Dedifferentiated amniotic fluid mesenchymal stem cell (primary cell): ENCODE measurements at regions not wholly inside any gene's neighbourhood (a gene's known extent, or its start where the extent isn't known, plus 50 kb on each side); places are given as distances from the start of the nearest gene placed in this dataset.

ENCODE experiments used
- DNase-seq: peaks from one replicate; pipeline ENCODE4 v3.0.0-alpha.2; 2016; ENCODE audit errors: extremely low spot score

GRCh38 chr12:126383506-126383905 is 1318.3 kb downstream of the AACS start:
- no peak for DNase-seq

GRCh38 chr12:126384026-126384564 is 1318.9 kb downstream of the AACS start:
- DNase-seq: no peak

GRCh38 chr12:126385785-126386184 is 1320.5 kb downstream of the AACS start:
- DNase-seq: no peak

GRCh38 chr12:126389220-126389841 is 1324.1 kb downstream of the AACS start:
- DNase-seq: no peak

- no peak for DNase-seq
These were observed 1324.7 kb downstream of the AACS start for GRCh38 chr12:126389961-126390360.

GRCh38 chr12:126390969-126391566 is 1325.8 kb downstream of the AACS start:
- DNase-seq: no peak

- no peak for DNase-seq
These were observed 1331.3 kb downstream of the AACS start for GRCh38 chr12:126396536-126396935.

GRCh38 chr12:126397071-126397581 is 1331.9 kb downstream of the AACS start:
- no peak for DNase-seq

GRCh38 chr12:126397660-126398059 is 1332.4 kb downstream of the AACS start:
- DNase-seq: no peak

GRCh38 chr12:126400831-126401230 is 1335.6 kb downstream of the AACS start:
- no peak for DNase-seq

GRCh38 chr12:126404293-126404881 is 1339.2 kb downstream of the AACS start:
- DNase-seq: no peak

- no peak for DNase-seq
These were observed 1353.2 kb downstream of the AACS start for GRCh38 chr12:126418400-126418799.

GRCh38 chr12:126419131-126419530 is 1353.9 kb downstream of the AACS start:
- DNase-seq: no peak

- DNase-seq: no peak
These were observed 1359.5 kb downstream of the AACS start for GRCh38 chr12:126424696-126425095.

- no peak for DNase-seq
These were observed 1360.0 kb downstream of the AACS start for GRCh38 chr12:126425264-126425663.

GRCh38 chr12:126428769-126429168 is 1363.5 kb downstream of the AACS start:
- DNase-seq: no peak

GRCh38 chr12:126430921-126431320 is 1365.7 kb downstream of the AACS start:
- DNase-seq: no peak

GRCh38 chr12:126431767-126432166 is 1366.5 kb downstream of the AACS start:
- no peak for DNase-seq

- no peak for DNase-seq
These were observed 1367.5 kb downstream of the AACS start for GRCh38 chr12:126432780-126433179.

GRCh38 chr12:126434412-126434985 is 1369.3 kb downstream of the AACS start:
- DNase-seq: no peak

- DNase-seq: no peak
These were observed 1370.8 kb downstream of the AACS start for GRCh38 chr12:126436041-126436440.

- no peak for DNase-seq
These were observed 1372.7 kb downstream of the AACS start for GRCh38 chr12:126437934-126438333.

GRCh38 chr12:126443977-126444376 is 1378.7 kb downstream of the AACS start:
- DNase-seq: no peak
